T47D (cell line): ENCODE measurements at regions not wholly inside any gene's neighbourhood (a gene's known extent, or its start where the extent isn't known, plus 50 kb on each side); places are given as distances from the start of the nearest gene placed in this dataset.
A peak's percentile ranks its signal among the peaks of the same experiment; 100 is the strongest.
"Not testable (repeated sequence)": the region's sequence is repeated elsewhere in the genome, so short reads cannot be mapped to it uniquely, and the experiment has no call there.

Experiments
- DNase-seq, 2 experiments: peaks; one replicate each; pipeline versions ENCODE4 v3.0.0 to v3.0.0-alpha.2; 2011 to 2012; ENCODE audit warnings: low read depth in 1 of 2, low spot score in 1 of 2
- JUND ChIP-seq: IDR thresholded peaks from 2 replicates; pipeline ENCODE4 v1.6.1; 2012; ENCODE audit warnings: low read depth
- in situ Hi-C: cut with HindIII; loops from 2 replicates; pipeline ENCODE4 v1.10.0; 2016; ENCODE audit warnings: low sequenced_read_pairs, low pct_unique_long_range_greater_than_20kb

- DNase-seq = no peak
- in situ Hi-C loops = no loop called here
- TF ChIP-seq JUND = no peak
These were observed 67.4 kb upstream of the IQSEC1 start for GRCh38 chr3:13140596-13140995.

DNA sequence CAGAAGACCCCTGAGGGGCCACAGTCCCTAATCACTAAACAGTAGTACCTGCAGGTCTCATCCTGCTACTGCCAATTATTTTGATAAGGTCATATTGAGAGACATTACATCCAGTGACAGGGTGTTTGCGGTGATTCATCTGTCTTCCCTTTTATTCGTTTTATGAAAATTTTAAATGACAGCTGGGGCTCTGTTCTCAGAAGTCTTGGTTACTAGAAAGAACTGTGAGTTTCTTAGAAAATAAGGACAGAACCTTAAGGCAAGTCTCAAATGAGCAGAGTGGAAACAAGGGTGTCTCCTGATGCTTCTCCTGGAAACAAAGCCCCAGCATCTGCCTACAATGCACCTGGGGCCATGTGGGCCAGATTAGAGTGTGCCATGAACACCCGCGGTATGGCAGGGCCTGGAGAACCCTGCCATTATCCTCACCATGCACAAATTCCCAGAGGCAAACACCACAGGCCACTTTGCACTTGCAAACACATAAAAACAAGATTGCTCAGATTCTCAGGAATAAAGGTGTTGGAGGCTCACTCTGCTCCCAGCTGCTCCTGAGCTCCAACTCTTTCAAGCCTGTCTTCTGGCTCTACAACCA lies 66.3 kb upstream of the IQSEC1 start:
- TF ChIP-seq JUND = no peak
- DNase-seq = no peak
- in situ Hi-C loops = no loop called here

- no peak for TF ChIP-seq JUND
- in situ Hi-C loops = no loop called here
- no peak for DNase-seq
These were observed 65.6 kb upstream of the IQSEC1 start for GRCh38 chr3:13138833-13139145.

- no peak for DNase-seq
- TF ChIP-seq JUND = no peak
- in situ Hi-C loops = no loop called here
These were observed 65.0 kb upstream of the IQSEC1 start for GRCh38 chr3:13137941-13138832.

- DNase-seq, in situ Hi-C loops: not testable (repeated sequence)
These were observed 63.6 kb upstream of the IQSEC1 start for GRCh38 chr3:13136848-13137247.

DNA sequence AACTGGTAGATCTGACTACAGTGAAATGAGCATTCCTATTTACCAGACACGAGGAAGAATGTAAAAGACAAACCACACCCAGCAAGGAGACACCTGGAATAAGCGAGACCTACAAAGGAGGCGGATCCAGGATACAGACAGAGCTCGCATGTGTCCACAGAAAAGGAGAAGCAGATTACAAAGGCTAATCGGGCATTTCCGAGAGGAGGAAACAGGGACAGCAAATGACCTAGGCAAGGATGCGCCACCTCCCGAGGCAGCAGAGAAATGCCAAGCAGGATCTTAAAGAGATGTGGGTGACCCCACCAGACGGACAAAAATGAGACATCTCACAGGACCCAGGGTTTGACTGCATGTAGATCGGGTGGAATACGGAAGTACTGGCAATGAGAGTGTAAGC lies 63.2 kb upstream of the IQSEC1 start:
- in situ Hi-C loops = no loop called here
- no peak for TF ChIP-seq JUND
- peak in 1 of 2 experiments; percentile 31 for DNase-seq

DNA sequence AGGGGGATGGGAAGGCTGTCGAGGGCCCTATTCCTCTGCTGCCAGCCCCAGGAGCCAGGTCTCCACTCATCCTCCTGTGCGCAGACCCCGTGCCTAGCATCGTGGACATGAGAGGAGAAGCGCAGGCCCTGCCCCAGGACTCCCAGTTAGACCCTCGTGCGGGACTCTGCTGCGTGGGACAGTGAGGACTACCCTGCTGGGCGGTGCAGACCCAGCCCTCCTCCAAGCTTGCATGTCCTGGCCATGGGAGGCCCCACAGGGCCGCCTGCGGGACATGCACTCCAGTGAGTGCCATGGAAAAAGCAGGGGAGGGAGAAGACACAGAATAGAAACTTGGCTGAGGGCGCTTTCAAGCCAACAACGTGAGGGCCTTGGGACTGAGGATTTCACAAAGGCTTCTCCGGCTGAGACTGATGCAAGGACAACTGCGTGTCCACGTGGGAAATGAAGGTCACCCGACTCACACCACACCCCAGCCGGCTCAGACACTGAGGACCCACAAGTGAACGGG lies 62.6 kb upstream of the IQSEC1 start:
- DNase-seq = no peak
- in situ Hi-C loops = no loop called here
- no peak for TF ChIP-seq JUND

DNA sequence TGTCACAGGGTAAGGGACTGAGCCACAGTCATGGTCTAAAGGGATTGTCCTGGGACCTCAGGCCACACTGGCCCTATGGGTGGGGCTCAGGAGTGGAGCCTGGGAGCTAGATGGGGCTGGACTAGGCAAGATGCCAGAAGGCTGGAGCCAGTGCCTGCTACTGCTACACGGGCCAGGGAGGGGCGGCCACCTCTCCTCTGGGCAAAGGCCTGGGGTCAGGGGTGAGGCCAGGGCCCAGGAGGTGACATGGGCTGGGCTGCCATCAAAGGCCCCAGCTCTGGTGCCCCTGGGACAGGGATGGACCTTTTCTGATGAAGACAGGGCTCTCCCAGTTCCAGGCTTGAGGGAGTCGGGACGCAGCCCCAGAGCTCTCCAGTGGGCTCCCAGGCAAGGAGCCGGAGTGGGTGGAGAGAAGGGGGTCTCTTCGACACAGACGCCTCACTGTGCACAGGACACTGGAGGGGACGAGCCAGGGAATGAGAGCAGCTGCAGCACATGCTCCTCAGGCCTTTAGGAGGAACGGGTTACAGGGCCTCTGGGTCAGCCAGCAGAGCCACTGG lies 62.1 kb upstream of the IQSEC1 start:
- in situ Hi-C loops = no loop called here
- DNase-seq = no peak
- TF ChIP-seq JUND = no peak

DNA sequence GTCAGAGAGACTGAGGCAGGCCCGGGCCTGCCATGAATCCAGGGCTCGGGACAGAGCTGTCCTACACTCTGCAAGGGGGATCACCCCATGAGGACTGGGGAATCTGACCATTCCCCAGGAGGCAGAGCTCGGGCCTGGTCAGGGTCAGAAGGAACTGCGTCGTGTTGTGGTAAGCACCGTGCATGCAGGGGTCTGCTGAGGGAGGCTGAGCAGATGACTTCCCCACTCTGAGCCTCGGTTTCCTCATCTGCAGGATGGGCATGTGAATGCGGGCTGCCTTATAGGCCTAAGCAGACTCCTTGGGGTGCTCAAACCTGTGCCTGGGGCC lies 61.6 kb upstream of the IQSEC1 start:
- TF ChIP-seq JUND = no peak
- in situ Hi-C loops = no loop called here
- no peak for DNase-seq

- DNase-seq = no peak
These were observed 61.1 kb upstream of the IQSEC1 start for GRCh38 chr3:13134166-13134878.

DNA sequence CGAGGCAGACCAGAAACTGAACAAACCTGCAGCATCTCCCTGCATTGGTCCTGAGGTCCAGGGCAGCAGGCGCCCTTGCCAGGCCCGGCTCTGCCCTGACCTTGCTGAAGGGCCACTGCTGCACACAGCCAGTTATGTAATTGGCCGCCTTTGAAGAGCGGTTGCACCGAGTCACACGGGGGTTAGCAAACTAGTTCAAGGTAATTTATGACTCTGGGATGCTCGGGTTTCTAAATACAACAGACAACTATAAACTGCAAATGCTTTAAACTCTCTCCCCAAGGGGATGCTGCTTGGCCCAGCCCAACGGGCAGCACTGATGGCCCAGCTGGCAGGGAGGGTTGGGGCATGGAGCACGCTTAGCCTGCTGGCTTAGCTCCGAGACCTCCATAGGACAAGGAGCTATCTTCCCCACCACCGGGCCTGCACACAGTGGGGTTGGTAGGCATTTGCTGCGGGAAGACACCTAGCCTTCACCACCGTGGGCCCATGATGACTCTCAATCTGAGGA lies 60.3 kb upstream of the IQSEC1 start:
- in situ Hi-C loops = no loop called here
- DNase-seq = no peak
- no peak for TF ChIP-seq JUND

More at GRCh38 chr3:13134166-13134878, 61.1 kb upstream of the IQSEC1 start:
- TF ChIP-seq JUND = no peak
- in situ Hi-C loops = no loop called here

GRCh38 chr3:13132731-13133410 lies 59.6 kb upstream of the IQSEC1 start:
- DNase-seq = no peak
- in situ Hi-C loops = no loop called here
- no peak for TF ChIP-seq JUND

- no peak for DNase-seq
- no peak for TF ChIP-seq JUND
- in situ Hi-C loops = no loop called here
These were observed 59.1 kb upstream of the IQSEC1 start for GRCh38 chr3:13132281-13132680.
